Fibroblast of the aortic adventitia (primary cell): ENCODE measurements at regions not wholly inside any gene's neighbourhood (a gene's known extent, or its start where the extent isn't known, plus 50 kb on each side); places are given as distances from the start of the nearest gene placed in this dataset.

Source experiments
- DNase-seq: peaks from one replicate; pipeline ENCODE4 v3.0.0-alpha.2; 2010; ENCODE audit warnings: low read depth
- H3K4me3 ChIP-seq: 2 replicates; pipeline ENCODE4 v1.5.1; 2011; ENCODE audit warnings: low read depth, mild to moderate bottlenecking, control low read depth, low read length, moderate library complexity
- CTCF ChIP-seq: IDR thresholded peaks from 2 replicates; pipeline ENCODE4 v1.5.1; 2011; ENCODE audit warnings: mild to moderate bottlenecking, low read length, control low read depth, inconsistent platforms; ENCODE audit not compliant: insufficient read depth

DNA sequence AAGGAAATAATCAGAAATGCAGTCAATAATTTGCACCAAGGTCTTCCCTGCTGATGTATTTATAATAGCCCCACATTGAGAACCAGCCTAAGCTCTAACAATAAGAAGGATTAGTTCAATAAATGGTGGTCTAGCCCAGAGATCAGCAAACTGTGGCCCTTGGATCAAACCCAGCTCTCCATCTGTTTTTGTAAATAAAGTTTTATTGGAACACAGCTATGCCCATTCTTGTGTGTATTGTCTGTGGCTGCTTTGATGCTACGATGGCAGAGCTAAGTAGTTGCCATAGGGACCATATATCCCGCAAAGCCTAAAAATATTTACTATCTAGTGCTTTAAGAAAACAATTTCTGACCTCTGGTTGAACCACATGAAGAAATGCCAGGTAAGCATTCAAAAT, 154.9 kb downstream of the EMX2 start:
- no peak for TF ChIP-seq CTCF
- DNase-seq: no peak
- no peak overlapping the region for H3K4me3 ChIP-seq

DNA sequence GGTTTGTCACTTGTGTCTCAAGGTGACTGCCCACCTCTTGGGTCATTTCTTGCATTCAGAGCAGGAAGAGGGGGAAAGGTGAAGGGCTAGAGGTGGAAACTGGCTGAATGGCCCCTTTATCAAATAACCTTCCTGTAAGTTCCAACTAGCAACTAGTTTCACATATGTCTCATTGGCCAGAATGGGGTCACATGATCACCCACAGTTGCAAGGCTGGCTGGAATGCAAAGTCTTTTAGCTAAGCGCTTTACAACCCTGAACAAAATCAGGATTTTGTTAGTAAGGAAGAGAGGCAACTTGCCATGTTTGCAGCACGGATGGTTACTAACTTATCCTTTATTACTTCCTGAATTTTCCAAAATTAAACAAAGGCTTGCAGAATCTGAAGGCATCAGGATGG, 156.3 kb downstream of the EMX2 start:
- DNase-seq: no peak
- TF ChIP-seq CTCF: no peak
- no peak overlapping the region for H3K4me3 ChIP-seq

GRCh38 chr10:117699436-117700075, 157.0 kb downstream of the EMX2 start:
- DNase-seq: no peak
- H3K4me3 ChIP-seq: no peak overlapping the region
- no peak for TF ChIP-seq CTCF

- H3K4me3 ChIP-seq: no peak overlapping the region
- no peak for DNase-seq
- no peak for TF ChIP-seq CTCF
Measured at GRCh38 chr10:117710181-117710798, 167.7 kb downstream of the EMX2 start.

- no peak for DNase-seq
- no peak for TF ChIP-seq CTCF
- H3K4me3 ChIP-seq: no peak overlapping the region
Measured at GRCh38 chr10:117716889-117717288, 174.3 kb downstream of the EMX2 start.

- no peak overlapping the region for H3K4me3 ChIP-seq
- no peak for TF ChIP-seq CTCF
- no peak for DNase-seq
Measured at GRCh38 chr10:117718986-117719920, 176.7 kb downstream of the EMX2 start.
